ENCODE measurements at regions not wholly inside any gene's neighbourhood (a gene's known extent, or its start where the extent isn't known, plus 50 kb on each side); places are given as distances from the start of the nearest gene placed in this dataset.

DNA sequence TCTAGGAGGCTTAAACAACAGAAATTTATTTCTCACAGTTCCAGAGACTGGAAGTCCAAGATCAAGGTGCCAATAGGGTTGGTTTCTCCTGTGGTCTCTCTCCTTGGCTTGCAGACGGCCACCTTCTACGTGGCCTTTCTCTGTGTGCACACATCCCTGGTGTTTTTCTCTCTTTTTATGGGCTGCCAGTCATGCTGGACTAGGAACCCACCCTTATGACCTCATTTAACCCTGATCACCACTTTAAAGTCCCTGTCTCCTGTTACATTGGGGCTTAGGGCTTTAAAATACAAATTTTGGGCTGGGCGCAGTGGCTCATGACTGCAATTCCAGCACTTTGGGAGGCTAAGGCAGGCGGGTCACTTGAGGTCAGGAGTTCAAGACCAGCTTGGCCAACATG is 157.1 kb downstream of the TLE1 start:
- no peak for DNase-seq (ENCODE audit: extremely low read depth in 1 of 2, low read depth in 1 of 2)

DNA sequence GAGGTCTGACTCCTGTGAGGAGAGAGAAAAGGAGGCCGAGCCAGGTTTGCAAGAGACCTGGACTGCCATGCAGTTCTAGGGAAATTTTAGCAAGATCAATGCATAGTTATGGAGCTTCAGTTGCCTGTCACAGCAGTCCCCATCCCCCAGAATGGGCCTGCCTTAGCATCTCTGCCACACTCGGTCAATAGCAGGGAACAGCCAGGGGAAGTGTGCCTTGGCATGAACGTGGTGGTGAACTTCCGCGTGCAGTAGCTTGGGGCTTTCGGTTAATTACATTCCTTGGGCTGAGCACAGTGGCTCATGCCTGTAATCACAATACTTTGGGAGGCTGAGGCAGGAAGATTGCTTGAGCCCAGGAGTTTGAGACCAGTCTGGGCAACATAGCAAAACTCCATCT is 157.8 kb downstream of the TLE1 start:
- no peak for DNase-seq (ENCODE audit: extremely low read depth in 1 of 2, low read depth in 1 of 2)

DNA sequence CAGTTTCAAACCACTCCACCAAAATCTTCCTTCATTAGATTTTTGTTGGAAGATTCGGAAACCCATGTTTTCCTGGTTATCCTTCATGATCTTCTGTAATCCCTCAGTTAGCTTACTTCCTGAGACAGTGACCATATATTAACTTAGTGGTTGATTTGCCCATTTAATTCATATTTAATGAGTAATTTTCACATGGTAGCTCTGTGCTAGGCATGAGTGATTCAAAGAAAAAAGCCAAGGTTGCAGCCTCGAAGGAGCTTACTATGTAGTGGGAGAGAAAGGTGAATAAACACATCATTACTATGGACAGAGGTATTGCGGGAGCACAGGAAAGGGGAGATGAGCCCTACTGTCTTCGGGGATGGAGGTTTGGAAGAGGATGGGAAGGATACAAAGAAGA is 158.5 kb downstream of the TLE1 start:
- no peak for DNase-seq (ENCODE audit: extremely low read depth in 1 of 2, low read depth in 1 of 2)

DNA sequence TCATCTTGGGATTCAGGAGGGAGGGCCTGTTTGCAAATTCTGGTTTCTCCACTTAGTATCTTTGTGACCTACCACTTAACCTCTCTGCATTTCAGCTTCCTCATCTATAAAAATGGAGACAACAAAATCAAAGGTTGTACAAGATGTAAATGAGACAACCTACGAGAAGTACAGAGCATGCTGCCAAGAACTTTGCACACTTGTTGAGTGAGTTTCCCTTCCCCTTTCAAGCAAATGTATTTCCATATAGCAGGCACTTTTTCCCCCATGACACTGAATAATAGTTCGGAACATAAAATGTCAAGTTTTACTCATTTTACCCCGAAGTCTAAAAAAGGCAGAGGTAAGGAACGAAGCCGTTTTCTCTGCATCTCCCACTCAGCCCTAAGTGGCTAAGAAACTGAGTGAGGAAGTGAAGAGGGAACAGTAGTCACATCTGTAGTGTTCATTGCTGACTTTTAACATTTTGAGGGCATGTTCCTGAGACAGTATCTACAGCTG is 159.0 kb downstream of the TLE1 start:
- no peak for DNase-seq (ENCODE audit: extremely low read depth in 1 of 2, low read depth in 1 of 2)

DNA sequence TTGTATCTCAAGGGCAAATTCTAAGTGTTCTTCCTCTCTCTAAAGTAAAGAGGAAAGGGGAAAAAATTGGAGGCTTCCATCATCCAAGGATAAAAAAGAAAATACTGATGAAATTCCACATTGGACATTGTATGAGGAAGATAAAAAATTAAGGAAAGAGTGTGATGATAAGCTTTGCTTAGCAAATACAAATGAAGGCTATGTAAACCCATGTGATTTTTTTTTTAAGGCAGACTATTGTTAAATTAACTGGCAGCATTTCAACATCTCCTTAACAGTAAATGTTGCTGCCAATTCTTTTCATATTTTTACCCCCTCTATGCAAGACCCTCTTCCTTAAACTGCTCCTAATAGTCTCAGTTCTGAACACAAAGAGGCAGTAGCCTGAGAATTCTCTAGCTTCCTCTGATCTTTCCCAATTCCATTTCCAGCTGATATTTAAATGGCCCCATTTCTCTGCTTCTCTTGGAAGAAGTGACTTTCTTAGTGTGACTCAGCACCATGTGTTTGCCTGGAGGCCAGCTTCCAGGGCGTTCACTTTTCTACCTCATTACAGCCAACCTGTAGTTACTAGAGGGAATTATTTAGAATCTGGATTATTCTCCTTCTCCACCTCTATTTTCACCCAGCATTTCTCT is 159.7 kb downstream of the TLE1 start:
- no peak for DNase-seq (ENCODE audit: extremely low read depth in 1 of 2, low read depth in 1 of 2)

DNA sequence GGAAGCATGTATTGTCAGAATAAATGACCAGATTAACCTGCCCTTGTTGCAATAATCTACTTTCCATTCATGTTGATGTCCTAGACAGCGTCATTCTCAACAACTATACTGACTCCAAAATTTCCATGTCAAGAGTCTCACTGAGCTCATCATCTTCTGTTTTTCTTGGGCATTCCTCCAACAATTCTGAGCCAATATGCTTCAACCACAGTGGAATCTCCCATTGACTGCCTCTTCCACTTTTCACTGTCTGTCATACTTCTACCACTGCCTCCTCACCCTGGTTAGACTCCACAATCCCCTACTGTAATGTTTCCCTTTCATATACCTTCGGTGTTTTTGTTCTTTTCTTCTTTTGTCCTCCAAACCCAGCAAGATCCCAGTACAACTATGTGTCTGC is 162.8 kb downstream of the TLE1 start:
- DNase-seq (ENCODE audit: extremely low read depth in 1 of 2, low read depth in 1 of 2): no peak

DNA sequence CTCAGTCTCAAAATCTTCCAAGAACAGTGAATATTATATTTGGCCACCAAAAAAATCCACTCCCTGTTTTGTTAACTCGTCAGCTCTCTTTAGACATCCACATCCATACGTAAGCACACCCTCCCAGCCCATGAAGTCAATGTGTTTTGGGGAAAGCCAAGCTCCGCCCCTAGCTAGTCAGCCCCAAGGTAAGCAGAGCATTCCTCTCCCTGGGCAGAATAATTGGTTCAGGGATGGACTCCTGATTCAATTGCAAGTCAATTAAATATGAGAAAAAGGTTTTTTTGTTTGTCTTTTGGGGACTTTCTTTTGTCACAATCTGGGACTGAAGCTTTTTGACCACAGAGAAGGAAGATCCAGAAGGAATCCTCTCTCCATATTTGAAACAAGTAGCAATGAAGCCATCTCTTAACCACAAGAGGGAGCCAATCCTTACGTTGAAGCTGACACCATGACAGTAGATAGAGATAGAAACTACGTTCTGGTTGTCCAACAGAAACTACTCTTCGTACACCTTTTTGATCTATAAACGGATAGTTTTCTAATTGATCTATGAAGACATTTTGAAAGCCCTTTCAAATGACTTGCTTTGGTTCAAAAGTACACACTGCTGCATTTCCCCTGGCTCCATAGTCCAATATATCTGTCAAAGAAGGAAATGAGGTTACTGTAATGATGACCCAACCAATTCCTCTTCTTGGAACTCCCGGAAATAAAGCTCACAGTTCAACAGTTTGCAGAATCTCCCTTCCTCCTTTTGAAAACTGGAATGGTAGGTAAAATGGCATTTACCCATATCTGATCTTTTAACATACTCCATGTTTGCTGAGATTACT is 166.4 kb downstream of the TLE1 start:
- DNase-seq (ENCODE audit: extremely low read depth in 1 of 2, low read depth in 1 of 2): no peak

DNA sequence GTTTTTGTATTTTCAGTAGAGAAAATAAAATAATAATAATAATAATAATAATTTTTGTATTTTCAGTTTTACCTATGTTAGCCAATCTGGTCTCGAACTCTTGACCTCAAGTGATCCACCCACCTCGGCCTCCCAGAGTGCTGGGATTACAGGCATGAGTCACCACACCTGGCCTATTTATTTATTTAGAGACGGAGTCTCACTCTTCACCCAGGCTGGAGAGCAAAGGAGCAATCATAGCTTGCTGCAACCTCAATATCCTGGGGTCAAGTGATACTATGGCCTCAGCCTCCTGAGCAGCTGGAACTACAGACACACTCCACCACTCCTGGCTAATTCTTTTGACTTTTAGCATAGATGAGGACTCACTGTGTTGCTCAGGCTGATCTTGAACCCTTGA is 167.5 kb downstream of the TLE1 start:
- DNase-seq (ENCODE audit: extremely low read depth in 1 of 2, low read depth in 1 of 2): no peak

DNA sequence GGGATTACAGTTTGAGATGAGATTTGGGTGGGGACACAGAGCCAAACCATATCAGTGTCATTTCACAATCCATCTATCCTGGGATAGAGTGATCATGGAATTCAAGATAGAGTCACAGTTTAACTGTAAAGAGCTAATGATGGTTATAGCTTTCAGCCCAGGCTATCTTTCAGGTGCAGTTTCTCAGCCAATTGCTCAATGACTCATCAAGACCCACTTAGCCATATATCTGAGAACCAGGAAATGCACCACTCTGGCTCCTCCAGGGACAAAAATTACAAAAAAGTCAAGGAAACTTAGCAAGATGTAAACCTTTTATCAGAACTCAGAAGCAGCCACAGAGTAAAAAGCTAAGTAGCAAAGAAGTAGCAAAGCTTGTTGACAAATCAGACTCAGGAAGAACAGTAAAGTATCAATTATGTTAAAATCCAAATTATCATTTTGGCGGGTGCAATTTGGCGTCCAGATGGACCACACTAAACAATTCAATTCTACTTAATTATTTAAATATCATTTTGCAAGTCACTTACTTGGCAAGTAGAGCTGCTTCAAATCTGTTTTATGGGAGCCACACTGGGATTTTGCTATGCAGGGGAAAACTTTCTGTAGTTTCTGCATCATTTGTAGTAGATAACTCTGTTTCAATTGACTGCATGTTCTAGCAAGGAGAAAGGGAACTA is 169.4 kb downstream of the TLE1 start:
- no peak for DNase-seq (ENCODE audit: extremely low read depth in 1 of 2, low read depth in 1 of 2)

DNA sequence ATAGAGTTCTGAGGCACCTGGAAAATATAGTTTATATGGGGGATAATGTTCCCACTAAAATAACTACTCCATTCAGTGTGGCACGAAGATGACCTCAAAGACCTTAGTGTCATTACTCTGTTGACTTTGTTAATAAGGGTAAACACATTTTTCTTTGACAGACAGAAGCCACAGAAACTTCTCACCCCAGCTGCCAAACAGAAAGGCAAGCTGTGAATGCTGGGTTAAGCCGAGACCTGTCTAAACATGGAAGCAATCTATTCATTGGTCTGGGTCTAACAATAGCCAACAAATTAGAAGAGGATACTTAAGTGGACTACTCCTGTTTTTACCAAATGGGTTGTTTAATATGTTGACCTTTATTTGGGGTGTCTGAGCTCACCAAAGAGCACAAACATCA is 171.4 kb downstream of the TLE1 start:
- no peak for DNase-seq (ENCODE audit: extremely low read depth in 1 of 2, low read depth in 1 of 2)

DNA sequence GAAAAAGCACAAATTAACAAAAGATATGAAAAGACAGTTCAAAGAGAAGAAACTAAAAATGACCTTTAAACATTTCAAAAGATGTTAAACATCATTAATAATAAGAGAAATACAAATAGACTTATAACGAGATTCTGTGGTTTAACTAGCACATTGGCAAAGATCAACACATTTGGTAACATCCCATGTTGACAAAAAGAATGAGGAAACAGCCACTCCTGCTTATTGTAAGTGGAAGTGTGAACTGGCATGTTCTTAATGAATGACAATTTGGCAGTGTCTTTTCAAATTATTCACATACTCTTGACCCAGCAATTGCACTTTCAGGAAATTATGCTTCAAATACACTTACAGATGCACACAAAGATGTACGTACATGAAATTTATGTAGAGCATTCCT is 176.3 kb downstream of the TLE1 start:
- no peak for DNase-seq (ENCODE audit: extremely low read depth in 1 of 2, low read depth in 1 of 2)

DNA sequence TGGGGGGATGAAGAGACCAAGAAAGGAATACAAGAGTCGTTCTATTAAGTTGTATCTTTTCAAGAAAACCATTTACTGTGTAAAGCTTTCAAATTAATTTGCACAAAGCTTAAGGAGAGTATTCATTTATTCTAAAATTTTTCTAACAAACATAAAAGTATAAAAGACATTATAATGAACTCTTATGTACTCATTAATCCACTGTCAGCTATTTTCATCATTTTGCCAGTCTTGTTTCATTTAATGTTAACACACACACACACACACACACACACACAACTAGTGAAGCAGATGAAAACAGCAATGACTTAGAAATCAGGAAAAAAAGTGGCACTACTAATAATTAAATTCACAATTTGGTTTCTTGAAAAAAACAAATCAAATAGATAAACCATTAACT is 176.7 kb downstream of the TLE1 start:
- DNase-seq (ENCODE audit: extremely low read depth in 1 of 2, low read depth in 1 of 2): no peak

DNA sequence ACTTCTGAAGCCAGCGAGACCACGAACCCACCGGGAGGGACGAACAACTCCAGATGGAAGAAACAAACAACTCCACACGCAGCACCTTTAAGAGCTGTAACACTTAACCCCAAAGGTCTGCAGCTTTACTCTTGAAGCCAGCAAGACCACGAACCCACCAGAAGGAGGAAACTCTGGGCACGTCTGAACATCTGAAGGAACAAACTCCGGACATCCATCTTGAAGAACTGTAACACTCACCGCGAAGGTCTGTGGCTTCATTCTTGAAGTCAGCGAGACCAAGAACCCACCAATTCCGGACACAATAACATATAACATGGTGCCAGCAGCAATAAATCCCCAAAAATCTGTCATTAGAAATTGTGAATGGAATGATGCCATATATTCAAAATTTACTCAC is 180.9 kb downstream of the TLE1 start:
- DNase-seq (ENCODE audit: extremely low read depth in 1 of 2, low read depth in 1 of 2): no peak

DNA sequence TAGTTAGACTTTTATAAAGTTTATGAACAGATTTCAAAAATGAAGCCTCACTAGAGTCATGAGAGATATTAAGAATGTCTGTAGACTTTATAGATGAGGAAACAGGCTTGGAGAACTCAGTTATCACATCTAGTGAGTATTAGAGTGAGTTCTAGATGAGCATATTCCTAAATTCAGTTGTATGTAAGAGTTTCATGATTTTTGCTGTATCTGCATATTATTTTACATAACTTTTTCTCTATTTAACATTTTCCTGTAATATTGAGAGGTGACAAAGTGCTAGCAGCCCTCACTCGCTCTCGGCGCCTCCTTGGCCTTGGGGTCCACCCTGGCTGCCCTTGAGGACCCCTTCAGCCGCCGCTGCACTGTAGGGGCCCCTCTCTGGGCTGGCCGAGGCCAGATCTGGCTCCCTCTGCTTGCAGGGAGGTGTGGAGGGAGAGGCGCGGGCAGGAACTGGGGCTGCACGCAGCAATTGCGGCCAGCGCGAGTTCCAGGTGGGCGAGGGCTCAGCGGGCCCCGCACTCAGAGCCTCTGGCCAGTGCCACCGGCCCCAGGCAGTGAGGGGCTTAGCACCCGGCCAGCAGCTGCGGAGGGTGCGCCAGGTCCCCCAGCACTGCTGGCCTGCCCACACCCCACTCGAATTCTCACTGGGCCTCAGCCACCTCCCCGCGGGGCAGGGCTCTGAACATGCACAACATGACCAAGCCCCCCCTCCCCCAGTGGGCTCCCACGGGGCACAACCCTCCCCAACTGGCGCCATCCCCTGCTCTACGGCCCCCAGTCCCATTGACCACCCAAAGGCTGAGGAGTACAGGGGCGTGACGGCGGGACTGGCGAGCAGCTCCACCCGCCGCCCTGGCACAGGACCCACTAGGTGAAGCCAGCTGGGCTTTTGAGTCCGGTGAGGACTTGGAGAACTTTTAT is 182.1 kb downstream of the TLE1 start:
- DNase-seq (ENCODE audit: extremely low read depth in 1 of 2, low read depth in 1 of 2): no peak

DNA sequence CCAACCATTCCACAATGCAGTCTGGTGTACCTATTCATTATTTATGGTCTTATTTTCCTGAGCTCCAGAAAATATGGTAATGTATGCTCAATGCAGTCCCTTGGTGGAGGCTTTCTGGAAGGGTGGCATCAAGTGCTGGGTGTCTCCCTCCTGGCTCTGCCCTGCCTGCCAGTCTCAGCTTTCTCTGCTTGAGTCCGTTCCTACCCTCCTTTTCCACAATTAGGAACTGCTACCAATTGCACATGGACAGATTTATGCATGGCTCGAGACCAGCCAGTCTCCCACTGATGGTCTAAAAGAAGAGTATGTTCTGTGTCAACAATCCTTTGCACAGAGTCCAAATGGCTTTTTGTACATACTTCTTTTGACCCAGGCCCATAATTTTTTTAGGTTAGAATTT is 189.8 kb downstream of the TLE1 start:
- no peak for DNase-seq (ENCODE audit: extremely low read depth in 1 of 2, low read depth in 1 of 2)

DNA sequence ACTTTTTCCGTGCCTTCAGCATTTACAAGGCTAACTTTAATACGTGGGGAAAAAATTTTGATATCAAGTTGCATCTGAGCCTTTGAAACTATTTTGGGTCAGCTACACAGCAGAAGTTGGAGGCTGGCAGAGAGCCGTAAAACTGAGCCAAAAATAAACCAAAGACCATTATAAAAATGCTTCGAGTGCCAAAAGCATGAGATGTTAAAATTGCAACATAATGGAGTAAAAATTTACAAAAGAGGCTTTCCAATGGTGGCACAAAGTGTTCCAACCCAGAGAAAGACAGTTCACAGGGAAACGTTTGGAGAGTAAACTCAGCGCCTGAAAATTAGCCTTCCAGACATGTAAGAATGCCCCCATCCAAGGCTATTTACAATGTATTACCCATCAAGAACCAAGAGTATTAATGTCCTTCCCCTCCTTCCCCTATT is 190.3 kb downstream of the TLE1 start:
- DNase-seq (ENCODE audit: extremely low read depth in 1 of 2, low read depth in 1 of 2): no peak

DNA sequence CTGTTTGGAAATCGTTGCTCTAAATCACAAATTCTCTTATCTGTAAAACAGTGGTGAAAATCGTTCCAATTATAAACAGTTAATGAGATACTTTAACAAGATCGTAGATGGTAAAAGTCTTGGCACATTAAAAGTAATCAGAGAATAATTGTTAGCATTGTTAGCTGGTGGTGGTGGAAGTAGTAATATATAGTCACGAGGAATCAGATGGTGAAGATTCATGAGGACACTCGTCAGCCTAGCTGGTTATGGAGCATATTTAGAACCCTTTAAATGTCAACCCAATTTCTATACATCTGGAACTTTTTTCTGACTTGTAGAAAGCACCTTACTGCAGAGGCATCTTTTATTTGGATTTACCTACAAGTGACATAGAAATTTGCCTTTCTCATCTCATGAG is 190.8 kb downstream of the TLE1 start:
- DNase-seq (ENCODE audit: extremely low read depth in 1 of 2, low read depth in 1 of 2): no peak

DNA sequence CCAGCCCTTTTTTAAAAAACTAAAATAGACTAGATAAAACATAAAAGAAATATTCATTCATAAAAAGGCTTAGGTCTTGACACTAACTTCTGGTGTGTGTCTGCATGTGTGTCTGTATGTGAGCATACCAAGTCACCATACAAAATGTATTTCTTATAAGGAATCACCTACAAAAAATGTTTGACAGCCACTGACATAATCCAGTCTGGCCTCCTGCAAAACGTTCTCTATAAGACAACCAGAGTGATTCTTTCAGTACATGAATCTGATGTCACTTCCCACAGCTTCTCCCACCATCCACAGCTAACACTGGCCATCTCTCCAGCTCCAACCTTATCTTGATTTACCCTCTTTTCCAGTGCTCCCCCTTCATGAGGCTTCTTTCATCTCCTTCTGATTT is 192.3 kb downstream of the TLE1 start:
- no peak for DNase-seq (ENCODE audit: extremely low read depth in 1 of 2, low read depth in 1 of 2)

DNA sequence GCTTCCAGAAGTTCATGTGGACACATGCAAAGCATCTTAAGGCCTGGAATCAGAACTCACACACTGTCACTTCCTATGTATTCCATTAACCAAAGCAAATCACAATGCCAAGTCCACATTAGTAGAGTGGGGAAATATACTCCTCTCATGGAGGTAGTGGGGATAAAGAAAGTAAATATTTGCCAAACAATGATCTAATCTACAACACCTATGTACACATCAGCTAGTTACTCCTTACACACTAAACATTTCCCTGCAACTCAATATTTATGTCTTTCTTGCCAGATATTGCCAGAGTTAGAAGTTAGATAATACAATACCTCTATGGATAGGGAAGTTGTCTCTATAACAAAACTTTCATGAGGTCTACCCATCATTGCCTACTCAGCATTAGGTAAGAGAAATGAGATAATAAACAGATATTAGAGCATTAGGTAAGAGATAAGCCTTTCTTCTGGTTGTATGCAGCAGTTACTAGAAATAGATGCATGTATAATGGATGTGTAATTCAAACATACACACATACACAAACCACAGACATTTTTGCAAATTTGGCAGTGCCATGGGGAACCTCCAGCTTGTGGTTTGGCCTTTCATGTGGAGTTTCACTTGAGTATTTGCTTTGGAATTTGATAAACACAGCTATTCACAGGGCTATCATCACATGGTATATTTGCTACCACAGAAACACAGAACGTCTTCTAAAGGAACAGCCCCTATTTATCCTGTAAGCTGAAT is 196.5 kb downstream of the TLE1 start:
- DNase-seq (ENCODE audit: extremely low read depth in 1 of 2, low read depth in 1 of 2): no peak
